ENCODE measurements at regions not wholly inside any gene's neighbourhood (a gene's known extent, or its start where the extent isn't known, plus 50 kb on each side); places are given as distances from the start of the nearest gene placed in this dataset.
A peak's percentile ranks its signal among the peaks of the same experiment; 100 is the strongest.

- TF ChIP-seq SMC3 (IDR thresholded peaks at IDR 0.05; ENCODE audit: low read depth, low read length) = no peak
- TF ChIP-seq CHD2 (IDR thresholded peaks at IDR 0.05; ENCODE audit: low read length, partially characterized antibody) = no peak
- no peak for TF ChIP-seq EZH2phosphoT487 (IDR thresholded peaks at IDR 0.05; ENCODE audit: borderline replicate concordance, low read depth)
- TF ChIP-seq NFIC (IDR thresholded peaks at IDR 0.05; ENCODE audit: borderline replicate concordance) = no peak
These were observed 59.5 kb downstream of the NAV1 start (continued) for GRCh38 chr1:201598396-201598795.

DNA sequence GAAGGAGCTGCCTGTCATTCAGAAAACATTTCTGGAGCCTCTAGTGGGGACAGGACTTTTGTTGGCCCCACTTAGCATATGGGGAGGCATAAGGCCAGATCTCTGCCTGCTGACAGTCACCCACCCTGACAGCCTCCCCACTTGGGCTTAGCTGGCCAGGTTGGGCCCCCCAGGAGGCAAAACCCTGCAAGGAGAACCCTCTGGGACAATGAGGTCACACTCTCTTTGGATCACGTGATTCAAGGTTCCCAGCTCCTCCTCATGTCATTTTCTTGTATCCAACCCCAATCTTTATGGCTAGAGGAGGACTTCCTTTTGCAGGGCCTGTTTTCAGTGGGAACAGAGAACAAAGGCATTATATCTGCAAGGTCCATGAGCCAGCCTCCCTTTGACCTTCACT, 60.0 kb downstream of the NAV1 start:
- no peak overlapping the region for H3K9ac ChIP-seq
- no peaks in the 10 kb centered on the region for H3K9me3 ChIP-seq
- no peaks in the 10 kb centered on the region for H3K9me2 ChIP-seq
- H3F3A ChIP-seq (replicated peaks; ENCODE audit: insufficient read depth) = peaks cover 45% of the 10 kb centered on the region
- POLR2A ChIA-PET = no interaction called here
- H3K4me3 ChIP-seq (ENCODE audit: low read depth in 2 of 2, low read length in 1 of 2) = no peak overlapping the region
- H3K27ac ChIP-seq (ENCODE audit: low read depth in 2 of 2, low read length in 1 of 2) = peak overlapping the region in 1 of 2 experiments; percentile 95; a peak in 2 of 4 replicates
- H3K79me2 ChIP-seq (ENCODE audit: insufficient read depth) = peaks cover 90% of the 10 kb centered on the region
- TF ChIP-seq POLR2AphosphoS5 (IDR thresholded peaks at IDR 0.05; ENCODE audit: low read depth, low read length) (no peak), FOXJ3 (CRISPR knock-in tag; IDR thresholded peaks at IDR 0.05) (no peak)
- 100% methylated on average over 1 of the region's 1 CpG for WGBS (ENCODE audit: low lambda C conversion rate)
- peaks cover 35% of the 10 kb centered on the region for H4K20me1 ChIP-seq (ENCODE audit: insufficient read depth)
- H3K36me3 ChIP-seq (replicated peaks in 1 of 2; ENCODE audit: control insufficient read depth in 1 of 2, insufficient read depth in 2 of 2, low read length in 1 of 2) = peaks cover 16 to 33% of the 10 kb centered on the region in 2 experiments
- H3K4me2 ChIP-seq = peak overlapping the region; percentile 22; the same call in 1 of the 2 replicates
- no peak overlapping the region for H2AFZ ChIP-seq (ENCODE audit: low read depth)
- H3K4me1 ChIP-seq (ENCODE audit: control insufficient read depth in 1 of 2, insufficient read depth in 2 of 2, low read depth in 1 of 2, low read length in 1 of 2) = peaks cover 38 to 60% of the 10 kb centered on the region in 2 experiments
- no peak for DNase-seq
- no peaks in the 10 kb centered on the region for H3K27me3 ChIP-seq (ENCODE audit: insufficient read depth)
- CTCF ChIA-PET = interaction anchor here (0.6 to 1.8 kb wide), 7 partner anchors 10 to 111 kb away, joined by 3 to 5 read pairs (median 3); no protein-coding TSS in a partner anchor

DNA sequence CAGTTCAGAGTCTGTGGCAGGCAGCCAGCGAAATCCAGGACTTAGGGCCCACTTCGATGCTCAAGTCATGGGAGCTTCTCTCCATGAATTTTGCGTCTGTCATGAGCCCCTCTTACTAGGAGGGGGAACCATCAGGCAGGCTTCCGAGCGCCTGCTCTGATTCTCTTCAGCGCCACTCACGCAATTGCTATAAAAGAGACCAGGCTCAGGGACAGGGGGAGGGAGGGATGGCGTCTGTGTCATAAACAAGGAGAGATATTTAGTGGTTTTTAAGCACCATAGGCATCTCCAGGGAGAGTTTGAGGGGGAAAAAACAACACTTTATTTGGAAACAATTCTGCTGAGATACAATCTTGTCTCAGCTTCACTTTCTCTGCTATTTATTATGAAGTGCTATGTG, 60.6 kb downstream of the NAV1 start:
- H3K9me2 ChIP-seq = no peaks in the 10 kb centered on the region
- H3F3A ChIP-seq (replicated peaks; ENCODE audit: insufficient read depth) = peaks cover 43% of the 10 kb centered on the region
- TF ChIP-seq POLR2AphosphoS5 (IDR thresholded peaks at IDR 0.05; ENCODE audit: low read depth, low read length) = no peak
- TF ChIP-seq USF1 (IDR thresholded peaks at IDR 0.05; ENCODE audit: borderline replicate concordance, low read depth) = no peak
- TF ChIP-seq MXI1 (IDR thresholded peaks at IDR 0.05; ENCODE audit: low read depth, low read length) = no peak
- TF ChIP-seq, protein P1, sequence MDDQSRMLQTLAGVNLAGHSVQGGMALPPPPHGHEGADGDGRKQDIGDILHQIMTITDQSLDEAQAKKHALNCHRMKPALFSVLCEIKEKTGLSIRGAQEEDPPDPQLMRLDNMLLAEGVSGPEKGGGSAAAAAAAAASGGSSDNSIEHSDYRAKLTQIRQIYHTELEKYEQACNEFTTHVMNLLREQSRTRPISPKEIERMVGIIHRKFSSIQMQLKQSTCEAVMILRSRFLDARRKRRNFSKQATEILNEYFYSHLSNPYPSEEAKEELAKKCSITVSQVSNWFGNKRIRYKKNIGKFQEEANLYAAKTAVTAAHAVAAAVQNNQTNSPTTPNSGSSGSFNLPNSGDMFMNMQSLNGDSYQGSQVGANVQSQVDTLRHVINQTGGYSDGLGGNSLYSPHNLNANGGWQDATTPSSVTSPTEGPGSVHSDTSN (IDR thresholded peaks at IDR 0.05) = no peak
- peaks cover 30% of the 10 kb centered on the region for H4K20me1 ChIP-seq (ENCODE audit: insufficient read depth)
- no peak for DNase-seq
- peak overlapping the region in 1 of 2 experiments; percentile 95; a peak in 2 of 4 replicates for H3K27ac ChIP-seq (ENCODE audit: low read depth in 2 of 2, low read length in 1 of 2)
- POLR2A ChIA-PET = interaction anchor here (1.1 kb wide), 1 partner anchor 51 kb away, joined by 3 read pairs; no protein-coding TSS in a partner anchor
- H3K79me2 ChIP-seq (ENCODE audit: insufficient read depth) = peaks cover 90% of the 10 kb centered on the region
- no peaks in the 10 kb centered on the region for H3K9me3 ChIP-seq
- H3K27me3 ChIP-seq (ENCODE audit: insufficient read depth) = no peaks in the 10 kb centered on the region
- peaks cover 16 to 27% of the 10 kb centered on the region in 2 experiments for H3K36me3 ChIP-seq (replicated peaks in 1 of 2; ENCODE audit: control insufficient read depth in 1 of 2, insufficient read depth in 2 of 2, low read length in 1 of 2)
- CTCF ChIA-PET = interaction anchor here (1.1 to 1.8 kb wide), 4 partner anchors 9 to 110 kb away, joined by 3 to 5 read pairs (median 4); no protein-coding TSS in a partner anchor
- 92% methylated on average over 8 of the region's 8 CpGs for WGBS (ENCODE audit: low lambda C conversion rate)
- H3K9ac ChIP-seq = no peak overlapping the region
- H3K4me3 ChIP-seq (ENCODE audit: low read depth in 2 of 2, low read length in 1 of 2) = no peak overlapping the region
- H3K4me1 ChIP-seq (ENCODE audit: control insufficient read depth in 1 of 2, insufficient read depth in 2 of 2, low read depth in 1 of 2, low read length in 1 of 2) = peaks cover 32 to 54% of the 10 kb centered on the region in 2 experiments
- 0 out of 2 replicates have a peak overlapping the region, but pooled peaks have one; percentile 22 for H3K4me2 ChIP-seq
- no peak overlapping the region for H2AFZ ChIP-seq (ENCODE audit: low read depth)
